GM12878 (cell line): ENCODE measurements at regions not wholly inside any gene's neighbourhood (a gene's known extent, or its start where the extent isn't known, plus 50 kb on each side); places are given as distances from the start of the nearest gene placed in this dataset.

ENCODE experiments used
- ATAC-seq: fragments of 200-7000 bp; cut with Tn5 transposase; 3 replicates; pipeline ENCODE4 v1.9.1; 2020; ENCODE audit warnings: mild to moderate bottlenecking, moderate library complexity
- BruUV-seq: library from RNA; stranded (reverse); fragments of 400-500 nt; replicated peaks from 2 replicates; lab custom pipeline; 2021; lab: Mats Ljungman, UMichigan
- CTCF ChIA-PET: fragments of 300-600 bp; sonication (Branson Sonifier 250); formaldehyde crosslinking; extraction: SDS; loops from one replicate; lab custom pipeline; 2021; ENCODE audit warnings: inconsistent platforms; lab: Yijun Ruan, JAX
- POLR2A ChIA-PET: fragments of 350-600 bp; formaldehyde crosslinking; extraction: SDS; loops from one replicate; lab custom pipeline; 2021; ENCODE audit warnings: inconsistent platforms; lab: Charles Lee
- RAD21 ChIA-PET: fragments of 300-600 bp; sonication (Branson Sonifier 250); formaldehyde crosslinking; loops from one replicate; lab custom pipeline; 2023; ENCODE audit warnings: antibody characterized with exemption; ENCODE audit not compliant: unreplicated experiment; lab: Charles Lee
- SMC1A ChIA-PET: fragments of 300-600 bp; sonication (Branson Sonifier 250); formaldehyde crosslinking; loops from one replicate; lab custom pipeline; 2023; ENCODE audit not compliant: unreplicated experiment, uncharacterized antibody; lab: Charles Lee
- DNase-seq: peaks from one replicate; pipeline ENCODE4 v3.0.0-alpha.2; 2011; ENCODE audit warnings: low read depth, low spot score
- FAIRE-seq: peaks from 3 replicates; lab custom pipeline; 2011; peaks lifted over from hg19 to GRCh38; lab: Jason Lieb, UNC
- H2AFZ ChIP-seq: 2 replicates; pipeline ENCODE4 v1.6.0; 2011; ENCODE audit warnings: low read depth, low read length, control low read depth; ENCODE audit not compliant: control insufficient read depth
- H3K27ac ChIP-seq: 2 replicates; pipeline ENCODE4 v1.5.1; 2011; ENCODE audit warnings: control low read depth; ENCODE audit not compliant: control insufficient read depth, insufficient read depth
- H3K27me3 ChIP-seq, 2 experiments: replicated peaks in 1 of 2; 2 replicates each; pipeline versions ENCODE4 v1.6.0 to v1.6.1; 2011; ENCODE audit warnings: low read length in 1 of 2; ENCODE audit not compliant: control insufficient read depth in 2 of 2, insufficient read depth in 2 of 2
- H3K36me3 ChIP-seq, 2 experiments: 2 replicates each; pipeline ENCODE4 v1.5.1; 2011; ENCODE audit warnings: low read length in 1 of 2; ENCODE audit not compliant: control insufficient read depth in 2 of 2, insufficient read depth in 2 of 2
- H3K4me1 ChIP-seq: 2 replicates; pipeline ENCODE4 v1.6.1; 2011; ENCODE audit warnings: mild to moderate bottlenecking, low read length, moderate library complexity, mixed read lengths; ENCODE audit not compliant: control insufficient read depth, insufficient read depth
- H3K4me2 ChIP-seq: 2 replicates; pipeline ENCODE4 v1.6.0; 2011; ENCODE audit warnings: control low read depth; ENCODE audit not compliant: control insufficient read depth, insufficient read depth
- H3K4me3 ChIP-seq: fragments of 200-600 bp; sonication (generic); 2 replicates; pipeline ENCODE4 v1.5.1; 2016
- H3K79me2 ChIP-seq: 2 replicates; pipeline ENCODE4 v1.6.0; 2011; ENCODE audit warnings: low read length; ENCODE audit not compliant: control insufficient read depth, insufficient read depth
- H3K9ac ChIP-seq: 2 replicates; pipeline ENCODE4 v1.8.0; 2011; ENCODE audit warnings: low read length, control low read depth, mixed read lengths; ENCODE audit not compliant: control insufficient read depth, insufficient read depth
- H3K9me3 ChIP-seq: replicated peaks from 3 replicates; pipeline ENCODE4 v1.5.1; 2011; ENCODE audit warnings: mild to moderate bottlenecking, low read length; ENCODE audit not compliant: control insufficient read depth, insufficient read depth
- H4K20me1 ChIP-seq: 2 replicates; pipeline ENCODE4 v1.6.0; 2011; ENCODE audit not compliant: control insufficient read depth, insufficient read depth
- ESRRA ChIP-seq: IDR thresholded peaks from 2 replicates; pipeline ENCODE4 v1.6.1; 2012; ENCODE audit warnings: mild to moderate bottlenecking, low read length, improper control_type of control experiment
- FOS ChIP-seq: IDR thresholded peaks from 3 replicates; pipeline ENCODE4 v1.6.1; 2011; ENCODE audit warnings: borderline replicate concordance; ENCODE audit not compliant: insufficient read length; ENCODE audit errors: extremely low read depth
- IRF4 ChIP-seq: IDR thresholded peaks from 2 replicates; pipeline ENCODE4 v1.6.1; 2011; ENCODE audit warnings: low read depth, low read length
- JUNB ChIP-seq: IDR thresholded peaks from 2 replicates; pipeline ENCODE4 v1.6.1; 2016; ENCODE audit warnings: antibody characterized with exemption, mild to moderate bottlenecking
- MTA3 ChIP-seq: IDR thresholded peaks from 2 replicates; pipeline ENCODE4 v1.6.1; 2012; ENCODE audit warnings: low read length, inconsistent platforms, borderline replicate concordance
- RAD21 ChIP-seq: IDR thresholded peaks from 2 replicates; pipeline ENCODE4 v1.6.1; 2011; ENCODE audit warnings: mild to moderate bottlenecking, low read depth, low read length, moderate library complexity; ENCODE audit not compliant: insufficient read depth
- SP1 ChIP-seq: IDR thresholded peaks from one replicate; pipeline ENCODE4 v1.6.1; 2011; ENCODE audit warnings: low read depth, low read length
- SREBF2 ChIP-seq: IDR thresholded peaks from 2 replicates; pipeline ENCODE4 v1.6.1; 2012; ENCODE audit warnings: mild to moderate bottlenecking, low read length
- STAT3 ChIP-seq: IDR thresholded peaks from 2 replicates; pipeline ENCODE4 v1.6.1; 2011; ENCODE audit warnings: low read depth, low read length, improper control_type of control experiment
- ZNF274 ChIP-seq: IDR thresholded peaks from one replicate; pipeline ENCODE4 v1.8.0; 2011; ENCODE audit not compliant: insufficient read length, insufficient read depth
- WGBS: methylation state at CpG from one replicate; pipeline ENCODE4 v1.1.6; 2016; ENCODE audit warnings: low lambda C conversion rate; ENCODE audit not compliant: insufficient replicate concordance, insufficient coverage; ENCODE audit errors: missing lambda C conversion rate; 5-methylcytosine and 5-hydroxymethylcytosine counted together
- in situ Hi-C: fragments of 300-500 bp; cut with MboI; formaldehyde crosslinking; loops from 9 replicates; pipeline ENCODE4 v1.14.3; 2018; ENCODE audit warnings: mixed read lengths
- intact Hi-C: fragments of 100-400 bp; cut with micrococcal nuclease; formaldehyde crosslinking; loops from one replicate; pipeline ENCODE4 v1.14.2; 2022; ENCODE audit not compliant: unreplicated experiment
- TF ChIP-seq, protein P1 (sequence below): IDR thresholded peaks from 2 replicates; pipeline ENCODE4 v1.6.1; 2012; ENCODE audit warnings: low read depth, low read length, improper control_type of control experiment
- TF ChIP-seq, protein P2 (sequence below): fragments of 450-650 bp; IDR thresholded peaks from 2 replicates; pipeline ENCODE4 v1.6.1; 2017; ENCODE audit warnings: mild to moderate bottlenecking, moderate library complexity

DNA sequence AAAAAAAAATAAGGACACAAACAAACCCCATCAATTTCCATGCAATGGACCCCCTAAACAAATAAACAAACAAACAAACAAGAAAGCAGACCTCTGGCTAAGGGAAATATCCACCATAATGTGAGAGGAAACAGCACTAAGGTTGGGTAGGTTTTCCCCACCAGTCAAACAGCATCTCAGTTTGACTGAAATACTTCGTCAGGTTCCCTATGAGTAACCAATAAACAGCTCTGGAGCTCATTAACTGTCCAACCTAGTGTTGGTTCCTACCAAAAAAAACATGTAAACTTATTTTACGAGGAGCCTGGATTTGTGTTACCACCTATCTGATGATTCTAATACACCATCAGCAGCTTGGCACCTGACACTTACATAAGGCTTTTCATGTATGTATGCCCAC is 198.5 kb upstream of the TARS1 start:
- CTCF ChIA-PET, result no interaction called here
- WGBS, result 29% methylated on average over 2 of the region's 2 CpGs
- no peaks in the 10 kb centered on the region for H3K27me3 ChIP-seq
- H3K27ac ChIP-seq, result no peak overlapping the region
- no peaks in the 10 kb centered on the region for H3K79me2 ChIP-seq
- H4K20me1 ChIP-seq, result no peaks in the 10 kb centered on the region
- SMC1A ChIA-PET, result interaction anchor here (0.7 to 1.7 kb wide), 2 partner anchors 19 to 214 kb away, joined by 3 to 4 read pairs; no protein-coding TSS in a partner anchor
- RAD21 ChIA-PET, result interaction anchor here (0.6 kb wide), 1 partner anchor 604 kb away, joined by 3 read pairs; no protein-coding TSS in a partner anchor
- FAIRE-seq (no peak), DNase-seq (no peak), ATAC-seq (peak; percentile 31; the same call in 1 of the 3 replicates)
- no peak for TF ChIP-seq SREBF2
- TF ChIP-seq JUNB, result peak; percentile 24; the same call in 1 of the 2 replicates
- no peak overlapping the region for H2AFZ ChIP-seq
- no TSS peak for BruUV-seq
- H3K9me3 ChIP-seq, result no peaks in the 10 kb centered on the region; the same call in 2 of the 3 replicates
- no peaks in the 10 kb centered on the region for H3K36me3 ChIP-seq
- H3K4me3 ChIP-seq, result no peak overlapping the region
- H3K4me2 ChIP-seq, result no peak overlapping the region
- intact Hi-C loops (no loop called here), in situ Hi-C loops (no loop called here)
- POLR2A ChIA-PET, result interaction anchor here (0.5 kb wide), 1 partner anchor 23 kb away, joined by 3 read pairs; no protein-coding TSS in a partner anchor
- no peaks in the 10 kb centered on the region; the same call in 1 of the 2 replicates for H3K4me1 ChIP-seq
- no peak overlapping the region for H3K9ac ChIP-seq

GRCh38 chr5:33244441-33245150 is 196.2 kb upstream of the TARS1 start:
- FAIRE-seq (no peak), ATAC-seq (no peak), DNase-seq (no peak)
- intact Hi-C loops (no loop called here), in situ Hi-C loops (no loop called here)
- Histone ChIP-seq H3K4me1 (no peaks in the 10 kb centered on the region), H3K36me3 (no peaks in the 10 kb centered on the region), H3K9ac (no peak overlapping the region), H3K27me3 (no peaks in the 10 kb centered on the region), H4K20me1 (no peaks in the 10 kb centered on the region), H3K4me2 (no peak overlapping the region), H3K4me3 (no peak overlapping the region), H2AFZ (no peak overlapping the region), H3K79me2 (no peaks in the 10 kb centered on the region), H3K9me3 (no peaks in the 10 kb centered on the region)
- ChIA-PET SMC1A (no interaction called here), POLR2A (no interaction called here), CTCF (no interaction called here), RAD21 (interaction anchor here (0.6 kb wide), 1 partner anchor 690 kb away, joined by 5 read pairs; no protein-coding TSS in a partner anchor)
- WGBS, result 32% methylated on average over 4 of the region's 4 CpGs
- BruUV-seq, result no TSS peak
- no peak for TF ChIP-seq IRF4
- TF ChIP-seq SP1, result no peak
- TF ChIP-seq STAT3, result no peak
- no peak for TF ChIP-seq MTA3
- no peak for TF ChIP-seq ESRRA
- TF ChIP-seq, protein P1, sequence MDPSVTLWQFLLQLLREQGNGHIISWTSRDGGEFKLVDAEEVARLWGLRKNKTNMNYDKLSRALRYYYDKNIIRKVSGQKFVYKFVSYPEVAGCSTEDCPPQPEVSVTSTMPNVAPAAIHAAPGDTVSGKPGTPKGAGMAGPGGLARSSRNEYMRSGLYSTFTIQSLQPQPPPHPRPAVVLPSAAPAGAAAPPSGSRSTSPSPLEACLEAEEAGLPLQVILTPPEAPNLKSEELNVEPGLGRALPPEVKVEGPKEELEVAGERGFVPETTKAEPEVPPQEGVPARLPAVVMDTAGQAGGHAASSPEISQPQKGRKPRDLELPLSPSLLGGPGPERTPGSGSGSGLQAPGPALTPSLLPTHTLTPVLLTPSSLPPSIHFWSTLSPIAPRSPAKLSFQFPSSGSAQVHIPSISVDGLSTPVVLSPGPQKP, result no peak
- TF ChIP-seq, protein P2, sequence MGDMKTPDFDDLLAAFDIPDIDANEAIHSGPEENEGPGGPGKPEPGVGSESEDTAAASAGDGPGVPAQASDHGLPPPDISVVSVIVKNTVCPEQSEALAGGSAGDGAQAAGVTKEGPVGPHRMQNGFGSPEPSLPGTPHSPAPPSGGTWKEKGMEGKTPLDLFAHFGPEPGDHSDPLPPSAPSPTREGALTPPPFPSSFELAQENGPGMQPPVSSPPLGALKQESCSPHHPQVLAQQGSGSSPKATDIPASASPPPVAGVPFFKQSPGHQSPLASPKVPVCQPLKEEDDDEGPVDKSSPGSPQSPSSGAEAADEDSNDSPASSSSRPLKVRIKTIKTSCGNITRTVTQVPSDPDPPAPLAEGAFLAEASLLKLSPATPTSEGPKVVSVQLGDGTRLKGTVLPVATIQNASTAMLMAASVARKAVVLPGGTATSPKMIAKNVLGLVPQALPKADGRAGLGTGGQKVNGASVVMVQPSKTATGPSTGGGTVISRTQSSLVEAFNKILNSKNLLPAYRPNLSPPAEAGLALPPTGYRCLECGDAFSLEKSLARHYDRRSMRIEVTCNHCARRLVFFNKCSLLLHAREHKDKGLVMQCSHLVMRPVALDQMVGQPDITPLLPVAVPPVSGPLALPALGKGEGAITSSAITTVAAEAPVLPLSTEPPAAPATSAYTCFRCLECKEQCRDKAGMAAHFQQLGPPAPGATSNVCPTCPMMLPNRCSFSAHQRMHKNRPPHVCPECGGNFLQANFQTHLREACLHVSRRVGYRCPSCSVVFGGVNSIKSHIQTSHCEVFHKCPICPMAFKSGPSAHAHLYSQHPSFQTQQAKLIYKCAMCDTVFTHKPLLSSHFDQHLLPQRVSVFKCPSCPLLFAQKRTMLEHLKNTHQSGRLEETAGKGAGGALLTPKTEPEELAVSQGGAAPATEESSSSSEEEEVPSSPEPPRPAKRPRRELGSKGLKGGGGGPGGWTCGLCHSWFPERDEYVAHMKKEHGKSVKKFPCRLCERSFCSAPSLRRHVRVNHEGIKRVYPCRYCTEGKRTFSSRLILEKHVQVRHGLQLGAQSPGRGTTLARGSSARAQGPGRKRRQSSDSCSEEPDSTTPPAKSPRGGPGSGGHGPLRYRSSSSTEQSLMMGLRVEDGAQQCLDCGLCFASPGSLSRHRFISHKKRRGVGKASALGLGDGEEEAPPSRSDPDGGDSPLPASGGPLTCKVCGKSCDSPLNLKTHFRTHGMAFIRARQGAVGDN, result no peak
- TF ChIP-seq RAD21, result no peak
- no peak for TF ChIP-seq ZNF274
- no peak for TF ChIP-seq FOS
- TF ChIP-seq, all 136 proteins: peak for 0
- no peak overlapping the region for H3K27ac ChIP-seq
